ENCODE measurements at regions not wholly inside any gene's neighbourhood (a gene's known extent, or its start where the extent isn't known, plus 50 kb on each side); places are given as distances from the start of the nearest gene placed in this dataset.
"Not testable (repeated sequence)": the region's sequence is repeated elsewhere in the genome, so short reads cannot be mapped to it uniquely, and the experiment has no call there.

DNA sequence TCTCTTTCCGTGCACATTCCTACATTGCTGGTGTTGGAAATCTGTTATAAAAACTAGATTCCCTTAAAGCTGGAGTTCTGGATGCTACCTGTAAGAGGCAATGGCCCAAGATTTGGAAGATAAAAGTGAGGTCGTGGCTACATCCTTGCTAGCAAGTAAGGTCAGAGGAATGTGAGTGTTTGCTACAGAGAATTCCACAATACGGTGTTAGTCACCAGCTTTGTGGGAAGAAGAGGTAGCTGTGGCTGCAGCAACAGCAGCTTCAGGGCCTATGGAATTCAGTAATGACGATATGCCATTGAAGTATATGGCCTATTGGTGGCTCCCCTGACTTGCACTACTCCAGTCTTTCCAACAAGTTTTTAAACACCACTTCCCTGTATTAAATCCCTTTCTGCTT lies 227.7 kb upstream of the TMEM260 start:
- no peak for DNase-seq
- no peak overlapping the region for H3K4me3 Mint-ChIP-seq
- peaks cover 3% of the 10 kb centered on the region for H3K9me3 Mint-ChIP-seq
- no peak overlapping the region for H3K27ac Mint-ChIP-seq
- H3K36me3 Mint-ChIP-seq (ENCODE audit: low read depth) = no peaks in the 10 kb centered on the region
- POLR2A ChIA-PET = no interaction called here
- H3K27me3 Mint-ChIP-seq = no peaks in the 10 kb centered on the region
- CTCF ChIA-PET = no interaction called here
- H3K4me1 Mint-ChIP-seq = no peaks in the 10 kb centered on the region

DNA sequence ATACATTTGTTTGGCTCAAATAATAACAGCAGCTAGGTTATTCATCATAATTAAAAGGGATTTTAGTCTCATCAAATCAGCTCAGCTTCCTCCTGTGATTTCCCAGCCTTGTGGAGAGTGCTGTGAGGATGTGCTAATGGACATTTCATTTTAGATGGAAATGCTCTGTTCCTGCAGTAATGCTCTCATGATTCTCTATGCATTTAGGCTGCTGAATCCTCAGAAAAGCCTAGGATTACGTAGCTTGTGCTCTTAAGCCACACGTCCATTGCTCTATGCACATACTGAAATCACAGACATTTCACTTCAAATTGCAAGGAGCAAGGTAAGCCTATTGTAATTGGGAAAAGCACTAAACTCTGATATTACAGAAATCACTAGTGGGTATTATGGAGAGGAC lies 226.6 kb upstream of the TMEM260 start:
- DNase-seq = no peak
- no peak overlapping the region for H3K27ac Mint-ChIP-seq
- no peaks in the 10 kb centered on the region for H3K36me3 Mint-ChIP-seq (ENCODE audit: low read depth)
- H3K9me3 Mint-ChIP-seq = peaks cover 3% of the 10 kb centered on the region
- ChIA-PET CTCF (interaction anchor here (1.2 kb wide), 1 partner anchor 13 kb away, joined by 6 read pairs; no protein-coding TSS in a partner anchor), POLR2A (no interaction called here)
- peaks cover under 1% of the 10 kb centered on the region for H3K4me1 Mint-ChIP-seq
- H3K27me3 Mint-ChIP-seq = no peaks in the 10 kb centered on the region
- H3K4me3 Mint-ChIP-seq = no peak overlapping the region

DNA sequence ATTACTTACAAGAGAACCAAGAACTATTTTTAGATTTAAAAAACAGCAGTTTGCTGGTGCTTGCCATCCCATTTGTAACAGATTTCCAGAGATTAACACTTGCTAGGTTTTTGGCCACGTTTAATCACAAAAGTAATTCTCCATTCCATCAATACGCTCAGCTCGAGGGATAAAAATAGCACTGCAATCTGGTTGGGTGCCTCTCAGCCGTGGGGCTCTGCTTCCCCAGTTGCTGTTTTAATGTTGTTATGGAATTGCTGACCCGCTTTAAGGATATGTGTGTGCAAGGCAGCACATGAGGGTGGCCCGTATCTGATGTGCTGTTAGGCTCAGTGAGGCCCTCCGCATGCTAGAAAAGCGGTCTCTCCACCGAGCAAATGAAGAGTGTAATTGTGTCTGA lies 222.2 kb upstream of the TMEM260 start:
- no peaks in the 10 kb centered on the region for H3K9me3 Mint-ChIP-seq
- ChIA-PET POLR2A (no interaction called here), CTCF (no interaction called here)
- H3K27ac Mint-ChIP-seq = no peak overlapping the region
- peaks cover 2% of the 10 kb centered on the region for H3K27me3 Mint-ChIP-seq
- H3K4me3 Mint-ChIP-seq = no peak overlapping the region
- peaks cover 18% of the 10 kb centered on the region for H3K4me1 Mint-ChIP-seq
- no peaks in the 10 kb centered on the region for H3K36me3 Mint-ChIP-seq (ENCODE audit: low read depth)
- no peak for DNase-seq

DNA sequence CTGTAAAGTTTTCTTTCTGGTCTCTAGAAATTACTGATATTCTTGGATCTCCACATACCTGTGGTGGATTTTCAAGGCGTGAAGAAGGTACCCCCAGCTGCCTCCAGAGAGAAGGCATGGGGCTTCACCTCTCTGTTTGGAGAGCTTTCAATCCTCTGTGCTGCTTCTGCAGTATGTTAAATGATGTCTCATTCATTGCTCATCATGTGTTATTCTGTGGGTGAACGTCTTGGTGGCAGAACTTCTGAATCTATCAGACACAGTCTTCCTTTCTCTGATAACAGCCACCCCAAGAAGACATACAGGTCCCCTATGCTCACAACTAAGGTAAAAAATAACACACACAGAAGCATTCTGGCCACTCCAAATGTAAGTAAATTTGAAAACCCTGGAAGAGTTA lies 221.3 kb upstream of the TMEM260 start:
- Mint-ChIP-seq H3K27me3 (peaks cover 6% of the 10 kb centered on the region), H3K4me1 (peaks cover 18% of the 10 kb centered on the region), H3K36me3 (ENCODE audit: low read depth) (no peaks in the 10 kb centered on the region), H3K27ac (no peak overlapping the region), H3K9me3 (no peaks in the 10 kb centered on the region), H3K4me3 (no peak overlapping the region)
- CTCF ChIA-PET = interaction anchor here (0.6 to 1.0 kb wide), 2 partner anchors 18 to 175 kb away, joined by 3 read pairs; no protein-coding TSS in a partner anchor
- no peak for DNase-seq
- POLR2A ChIA-PET = no interaction called here

DNA sequence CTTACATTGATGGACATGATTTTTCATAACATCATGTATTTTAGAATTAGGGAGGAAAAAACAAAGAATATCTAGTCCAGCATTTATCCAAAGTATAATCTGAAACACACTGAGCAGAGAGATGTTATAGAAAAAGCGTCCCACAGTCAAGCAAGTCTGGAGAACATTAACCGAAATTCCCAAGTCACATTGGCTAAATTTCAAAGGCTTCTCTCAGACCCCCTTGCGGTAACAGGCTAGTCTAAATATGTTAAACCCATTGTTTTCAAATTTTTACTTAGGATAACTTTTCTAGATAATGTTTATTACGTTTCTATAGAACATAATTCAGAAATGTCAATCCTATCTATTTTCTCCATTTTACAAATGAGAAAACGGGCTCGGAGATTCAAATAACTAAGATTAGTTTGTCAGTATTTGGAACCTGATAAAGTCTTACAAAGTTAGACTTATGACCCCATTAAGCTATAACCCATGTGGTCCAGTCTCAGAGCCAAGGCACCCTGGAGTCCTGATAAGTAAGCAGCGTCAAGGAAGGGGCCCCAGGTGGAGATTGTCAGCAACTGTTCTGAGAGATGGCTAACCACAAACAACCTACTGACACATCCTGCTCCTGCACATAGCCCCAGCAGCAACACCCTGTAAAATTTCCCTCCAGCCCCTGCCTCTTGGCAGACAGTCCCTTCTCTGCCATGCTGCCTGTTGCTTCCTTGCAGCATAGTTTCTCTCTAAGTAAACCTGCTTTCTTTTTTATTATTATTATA lies 220.6 kb upstream of the TMEM260 start:
- H3K9me3 Mint-ChIP-seq = no peaks in the 10 kb centered on the region
- H3K27me3 Mint-ChIP-seq = peaks cover 6% of the 10 kb centered on the region
- no peaks in the 10 kb centered on the region for H3K36me3 Mint-ChIP-seq (ENCODE audit: low read depth)
- H3K4me1 Mint-ChIP-seq = peaks cover 18% of the 10 kb centered on the region
- H3K27ac Mint-ChIP-seq = no peak overlapping the region
- ChIA-PET POLR2A (no interaction called here), CTCF (interaction anchor here (1.0 kb wide), 1 partner anchor 19 kb away, joined by 3 read pairs; no protein-coding TSS in a partner anchor)
- DNase-seq = peak; percentile 28
- no peak overlapping the region for H3K4me3 Mint-ChIP-seq

DNA sequence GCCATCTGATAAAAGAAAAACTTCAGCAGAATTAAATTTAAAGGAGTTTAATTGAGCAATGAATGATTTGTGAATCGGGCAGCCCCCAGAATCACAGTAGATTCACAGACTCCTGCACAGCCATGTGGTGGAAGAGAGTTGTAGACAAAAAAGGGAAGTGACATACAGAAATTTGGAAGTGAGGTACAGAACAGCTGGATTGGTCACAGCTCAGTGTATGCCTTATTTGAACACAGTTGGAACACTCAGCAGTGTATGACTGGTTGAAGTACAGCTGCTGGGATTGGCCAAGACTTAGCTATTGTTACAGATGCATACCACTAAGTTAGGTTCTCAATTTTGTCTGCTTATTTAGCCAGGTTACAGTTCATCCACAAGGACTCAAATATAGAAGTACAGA lies 213.9 kb upstream of the TMEM260 start:
- H3K27me3 Mint-ChIP-seq = peaks cover 15% of the 10 kb centered on the region
- H3K4me1 Mint-ChIP-seq; H3K4me3 Mint-ChIP-seq; DNase-seq; H3K36me3 Mint-ChIP-seq (ENCODE audit: low read depth); CTCF ChIA-PET; H3K9me3 Mint-ChIP-seq; POLR2A ChIA-PET; H3K27ac Mint-ChIP-seq: not testable (repeated sequence)

DNA sequence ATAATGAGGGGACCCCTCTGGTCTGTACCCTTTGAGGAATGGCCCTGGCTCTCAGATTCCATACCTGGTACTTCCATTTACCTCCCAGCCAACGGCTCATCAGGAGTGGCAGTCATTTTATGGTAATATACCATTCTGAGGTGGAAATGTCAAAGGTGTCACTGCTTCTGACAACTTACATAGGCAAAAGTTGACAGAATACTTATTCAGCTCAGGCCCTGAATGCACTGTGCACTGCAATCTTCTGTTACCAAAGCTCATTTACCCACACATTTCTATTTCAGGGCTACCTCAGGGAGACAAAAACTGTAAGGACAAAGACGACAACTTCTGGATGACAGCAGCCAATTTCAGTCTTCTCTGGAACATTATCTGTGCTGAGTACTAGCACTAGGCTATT lies 212.2 kb upstream of the TMEM260 start:
- no peak overlapping the region for H3K27ac Mint-ChIP-seq
- no peak overlapping the region for H3K4me3 Mint-ChIP-seq
- CTCF ChIA-PET = interaction anchor here (0.7 kb wide), 1 partner anchor 21 kb away, joined by 3 read pairs; no protein-coding TSS in a partner anchor
- no peaks in the 10 kb centered on the region for H3K4me1 Mint-ChIP-seq
- peaks cover 19% of the 10 kb centered on the region for H3K27me3 Mint-ChIP-seq
- H3K36me3 Mint-ChIP-seq (ENCODE audit: low read depth) = peaks cover 2% of the 10 kb centered on the region
- POLR2A ChIA-PET = no interaction called here
- no peak for DNase-seq
- H3K9me3 Mint-ChIP-seq = peaks cover 12% of the 10 kb centered on the region

DNA sequence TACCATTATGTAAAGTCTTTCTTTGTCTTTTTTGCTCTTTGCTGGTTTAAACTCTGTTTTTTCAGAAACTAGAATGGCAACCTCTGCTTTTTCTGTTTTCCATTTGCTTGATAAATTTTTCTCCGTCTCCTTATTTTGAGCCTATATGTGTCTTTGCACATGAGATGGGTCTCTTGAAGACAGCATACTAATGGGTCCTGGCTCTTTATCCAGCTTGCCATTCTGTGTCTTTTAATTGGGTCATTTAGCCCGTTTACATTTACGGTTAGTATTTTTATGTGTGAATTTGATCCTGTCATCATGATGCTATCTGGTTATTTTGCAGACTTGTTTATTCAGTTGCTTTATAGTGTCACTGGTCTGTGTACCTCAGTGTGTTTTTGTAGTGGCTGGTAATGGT lies 207.9 kb upstream of the TMEM260 start:
- Mint-ChIP-seq H3K36me3 (ENCODE audit: low read depth) (peaks cover 2% of the 10 kb centered on the region), H3K4me3 (no peak overlapping the region), H3K9me3 (peaks cover 18% of the 10 kb centered on the region), H3K27ac (no peak overlapping the region), H3K4me1 (no peaks in the 10 kb centered on the region), H3K27me3 (peaks cover 12% of the 10 kb centered on the region)
- no peak for DNase-seq
- ChIA-PET CTCF (no interaction called here), POLR2A (no interaction called here)

DNA sequence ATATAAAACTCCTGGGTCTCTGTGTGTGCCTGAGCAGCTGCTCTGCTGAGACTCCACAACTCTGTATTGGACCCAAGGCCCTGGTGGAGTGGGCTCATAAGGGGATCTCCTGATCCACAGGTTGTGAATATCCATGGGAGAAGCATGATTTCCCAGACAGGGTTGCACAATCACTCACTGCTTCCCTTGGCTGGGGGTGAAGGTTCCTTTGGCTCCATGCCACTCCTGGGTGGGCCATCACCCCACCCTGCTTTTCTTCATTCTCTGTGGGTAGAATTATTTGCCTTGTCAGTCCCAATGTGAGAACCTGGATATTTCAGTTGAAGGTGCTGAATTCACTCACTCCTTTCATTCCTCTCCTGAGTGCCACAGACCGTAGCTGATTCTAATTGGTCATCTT lies 205.2 kb upstream of the TMEM260 start:
- Mint-ChIP-seq H3K4me1 (no peaks in the 10 kb centered on the region), H3K27ac (no peak overlapping the region), H3K9me3 (peaks cover 18% of the 10 kb centered on the region), H3K36me3 (ENCODE audit: low read depth) (peaks cover 2% of the 10 kb centered on the region), H3K27me3 (peaks cover 5% of the 10 kb centered on the region), H3K4me3 (no peak overlapping the region)
- no peak for DNase-seq
- ChIA-PET POLR2A (no interaction called here), CTCF (no interaction called here)

DNA sequence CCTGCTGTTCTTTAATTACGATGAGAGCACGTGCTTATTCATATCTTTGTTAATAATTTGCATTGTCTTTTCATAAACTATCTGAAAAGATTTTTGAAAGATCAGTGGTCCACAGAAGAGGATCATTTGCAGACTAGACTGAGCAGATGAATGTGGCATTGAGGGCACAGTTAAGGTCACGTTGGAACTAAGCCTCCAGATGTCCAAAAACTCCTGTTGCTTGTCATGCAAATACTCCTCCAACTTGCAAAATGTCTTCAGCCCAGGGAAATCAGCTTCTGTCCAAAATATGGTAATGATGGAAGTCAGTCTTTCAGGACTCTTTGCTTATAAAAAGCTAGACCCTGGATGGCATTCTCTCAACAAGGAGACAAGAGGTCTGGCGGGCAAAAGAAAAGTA lies 201.6 kb upstream of the TMEM260 start:
- ChIA-PET CTCF (no interaction called here), POLR2A (no interaction called here)
- DNase-seq = no peak
- Mint-ChIP-seq H3K27me3 (no peaks in the 10 kb centered on the region), H3K27ac (no peak overlapping the region), H3K4me1 (no peaks in the 10 kb centered on the region), H3K9me3 (peaks cover under 1% of the 10 kb centered on the region), H3K4me3 (no peak overlapping the region), H3K36me3 (ENCODE audit: low read depth) (no peaks in the 10 kb centered on the region)

DNA sequence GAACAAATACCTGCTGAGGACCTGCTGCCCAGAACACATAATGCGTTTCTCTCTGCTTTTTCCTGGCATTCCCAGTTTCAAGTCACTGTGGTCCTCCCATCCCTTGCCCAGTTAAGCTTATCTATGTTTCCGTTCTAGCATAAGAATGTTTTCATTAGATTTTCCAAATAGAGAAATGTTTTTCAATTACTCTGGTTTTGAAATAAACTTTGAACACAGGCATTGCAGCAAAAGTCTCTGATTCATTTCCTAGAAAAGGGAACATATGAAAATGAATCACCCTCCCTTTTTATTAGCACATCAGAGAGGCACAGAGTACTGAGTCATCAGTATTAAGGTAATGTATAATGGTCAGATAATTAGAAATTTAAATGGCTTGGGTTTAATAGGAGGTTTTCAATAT lies 201.1 kb upstream of the TMEM260 start:
- no peak overlapping the region for H3K27ac Mint-ChIP-seq

DNA sequence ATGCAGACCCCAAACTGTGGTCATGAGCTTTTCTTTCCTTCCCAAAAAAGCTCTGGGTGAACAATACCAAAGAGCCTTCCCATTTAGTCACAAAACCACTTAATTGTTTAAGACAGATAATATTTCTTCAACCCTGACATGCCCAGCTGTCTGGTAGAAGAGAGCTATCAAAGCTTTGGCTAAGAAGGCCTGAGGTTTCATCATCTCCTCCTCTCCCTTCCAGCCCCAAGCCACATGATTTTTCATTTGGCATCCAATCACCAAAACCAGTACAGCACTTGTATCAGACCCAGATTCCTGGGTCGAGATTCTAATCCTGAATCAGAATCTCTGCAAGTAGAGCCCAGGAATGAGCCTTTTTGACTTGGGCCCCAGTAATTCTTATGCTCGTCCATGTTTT lies 199.6 kb upstream of the TMEM260 start:
- Mint-ChIP-seq H3K27ac (no peak overlapping the region), H3K36me3 (ENCODE audit: low read depth) (no peaks in the 10 kb centered on the region), H3K27me3 (peaks cover 4% of the 10 kb centered on the region), H3K4me3 (no peak overlapping the region), H3K9me3 (no peaks in the 10 kb centered on the region), H3K4me1 (no peaks in the 10 kb centered on the region)
- no peak for DNase-seq
- ChIA-PET POLR2A (no interaction called here), CTCF (interaction anchor here (0.9 kb wide), 1 partner anchor 42 kb away, joined by 3 read pairs; no protein-coding TSS in a partner anchor)

More for the DNA sequence above, 201.1 kb upstream of the TMEM260 start:
- ChIA-PET POLR2A (no interaction called here), CTCF (no interaction called here)
- Mint-ChIP-seq H3K4me3 (no peak overlapping the region), H3K36me3 (ENCODE audit: low read depth) (no peaks in the 10 kb centered on the region), H3K4me1 (no peaks in the 10 kb centered on the region), H3K27me3 (no peaks in the 10 kb centered on the region), H3K9me3 (no peaks in the 10 kb centered on the region)
- no peak for DNase-seq

DNA sequence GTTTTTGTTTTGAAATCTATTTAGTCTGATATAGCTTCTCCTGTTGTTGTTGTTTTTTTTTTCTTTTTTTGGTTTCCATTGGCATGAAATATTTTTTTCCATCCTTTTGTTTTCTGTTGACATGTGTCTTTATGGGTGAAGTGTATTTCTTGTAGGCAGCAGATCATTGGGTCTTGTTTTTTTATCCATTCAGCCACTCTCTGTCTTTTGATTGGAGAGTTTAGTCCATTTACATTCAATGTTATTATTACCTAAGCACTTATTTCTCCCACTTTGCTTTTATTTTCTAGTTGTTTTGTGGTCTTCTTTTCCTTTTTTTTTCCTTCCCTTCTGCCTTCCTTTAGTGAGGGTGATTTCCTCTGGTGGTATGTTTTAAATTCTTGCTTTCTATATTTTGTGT lies 193.6 kb upstream of the TMEM260 start:
- H3K27ac Mint-ChIP-seq = peak overlapping the region; percentile 19
- no peak overlapping the region for H3K4me3 Mint-ChIP-seq
- H3K4me1 Mint-ChIP-seq = no peaks in the 10 kb centered on the region
- CTCF ChIA-PET = no interaction called here
- DNase-seq = no peak
- POLR2A ChIA-PET = no interaction called here
- peaks cover 4% of the 10 kb centered on the region for H3K9me3 Mint-ChIP-seq
- H3K36me3 Mint-ChIP-seq (ENCODE audit: low read depth) = no peaks in the 10 kb centered on the region
- peaks cover 11% of the 10 kb centered on the region for H3K27me3 Mint-ChIP-seq

DNA sequence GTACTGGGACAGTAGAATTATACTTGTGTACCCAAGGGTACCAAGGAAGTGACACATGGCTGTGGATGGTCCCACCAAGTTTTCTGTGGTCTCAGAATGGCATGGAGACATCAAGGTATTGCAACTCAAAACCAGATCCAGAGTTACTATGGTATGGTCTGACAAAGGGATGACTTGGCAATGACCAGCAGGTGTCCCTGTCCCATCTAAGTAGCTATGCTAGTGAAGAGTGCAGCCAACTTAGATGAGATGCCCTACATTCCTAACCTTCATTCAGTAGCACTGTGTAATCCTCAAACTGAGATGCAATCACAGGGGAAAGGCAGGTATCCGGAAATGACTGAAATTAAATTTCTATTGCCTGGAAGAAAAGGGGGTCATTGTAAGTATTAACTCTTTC lies 188.7 kb upstream of the TMEM260 start:
- Mint-ChIP-seq H3K4me1 (no peaks in the 10 kb centered on the region), H3K27ac (no peak overlapping the region), H3K9me3 (peaks cover 4% of the 10 kb centered on the region), H3K27me3 (peaks cover 7% of the 10 kb centered on the region), H3K36me3 (ENCODE audit: low read depth) (no peaks in the 10 kb centered on the region), H3K4me3 (no peak overlapping the region)
- POLR2A ChIA-PET = no interaction called here
- no peak for DNase-seq
- CTCF ChIA-PET = no interaction called here
